H9 (cell line): ENCODE measurements at regions not wholly inside any gene's neighbourhood (a gene's known extent, or its start where the extent isn't known, plus 50 kb on each side); places are given as distances from the start of the nearest gene placed in this dataset.

Source experiments
- DNase-seq: peaks from one replicate; pipeline ENCODE4 v3.0.0-alpha.2; 2017
- H2AFZ ChIP-seq: one replicate; pipeline ENCODE4 v1.6.1; 2013; ENCODE audit warnings: mild to moderate bottlenecking, low read length, control low read depth, moderate library complexity
- H2AK5ac ChIP-seq: 2 replicates; pipeline ENCODE4 v1.6.1; 2013; ENCODE audit warnings: low read length, control low read depth, mixed read lengths; ENCODE audit not compliant: insufficient read length
- H2BK120ac ChIP-seq: one replicate; pipeline ENCODE4 v1.6.1; 2013; ENCODE audit warnings: low read depth, mild to moderate bottlenecking, low read length, control low read depth, inconsistent platforms; ENCODE audit not compliant: poor library complexity, severe bottlenecking
- H2BK12ac ChIP-seq: 2 replicates; pipeline ENCODE4 v1.6.1; 2013; ENCODE audit warnings: low read length, control low read depth, mixed read lengths, low read depth; ENCODE audit not compliant: insufficient read length
- H2BK15ac ChIP-seq: 2 replicates; pipeline ENCODE4 v1.6.1; 2013; ENCODE audit warnings: low read depth, low read length, control low read depth
- H2BK20ac ChIP-seq: one replicate; pipeline ENCODE4 v1.6.1; 2013; ENCODE audit warnings: low read depth, mild to moderate bottlenecking, low read length, control low read depth, inconsistent platforms; ENCODE audit not compliant: poor library complexity, severe bottlenecking
- H2BK5ac ChIP-seq: 2 replicates; pipeline ENCODE4 v1.6.1; 2013; ENCODE audit warnings: low read length, control low read depth, mixed read lengths; ENCODE audit not compliant: insufficient read length
- H3K14ac ChIP-seq: 2 replicates; pipeline ENCODE4 v1.6.1; 2013; ENCODE audit warnings: low read length, control low read depth; ENCODE audit not compliant: insufficient read depth
- H3K18ac ChIP-seq: 2 replicates; pipeline ENCODE4 v1.6.1; 2013; ENCODE audit warnings: low read depth, mild to moderate bottlenecking, mixed read lengths, low read length, control low read depth; ENCODE audit not compliant: insufficient read length
- H3K23ac ChIP-seq: 2 replicates; pipeline ENCODE4 v1.6.1; 2013; ENCODE audit warnings: low read length, control low read depth, mixed read lengths, low read depth; ENCODE audit not compliant: insufficient read length
- H3K23me2 ChIP-seq: 2 replicates; pipeline ENCODE4 v1.6.1; 2013; ENCODE audit warnings: low read depth, mild to moderate bottlenecking, mixed read lengths, low read length, control low read depth; ENCODE audit not compliant: insufficient read length, poor library complexity, severe bottlenecking
- H3K27ac ChIP-seq: 2 replicates; pipeline ENCODE4 v1.5.1; 2013; ENCODE audit warnings: low read length, control low read depth, mixed read lengths, low read depth; ENCODE audit not compliant: insufficient read length
- H3K27me3 ChIP-seq: 2 replicates; pipeline ENCODE4 v1.6.1; 2013; ENCODE audit warnings: low read length, control low read depth, inconsistent platforms; ENCODE audit not compliant: insufficient read depth
- H3K4ac ChIP-seq: 2 replicates; pipeline ENCODE4 v1.6.1; 2013; ENCODE audit warnings: low read depth, mild to moderate bottlenecking, control low read depth, inconsistent platforms, low read length, moderate library complexity
- H3K4me1 ChIP-seq: 2 replicates; pipeline ENCODE4 v1.6.1; 2013; ENCODE audit warnings: low read length, control low read depth, inconsistent platforms; ENCODE audit not compliant: insufficient read depth
- H3K4me2 ChIP-seq: 2 replicates; pipeline ENCODE4 v1.6.1; 2013; ENCODE audit warnings: low read length, control low read depth, mixed read lengths; ENCODE audit not compliant: insufficient read length, insufficient read depth
- H3K56ac ChIP-seq: 2 replicates; pipeline ENCODE4 v1.6.1; 2013; ENCODE audit warnings: low read depth, mild to moderate bottlenecking, mixed read lengths, low read length, control low read depth; ENCODE audit not compliant: insufficient read length
- H3K79me1 ChIP-seq: 2 replicates; pipeline ENCODE4 v1.6.1; 2013; ENCODE audit warnings: low read depth, mild to moderate bottlenecking, moderate library complexity, low read length, control low read depth, inconsistent platforms; ENCODE audit not compliant: insufficient read depth, poor library complexity, severe bottlenecking
- H3K79me2 ChIP-seq: 2 replicates; pipeline ENCODE4 v1.6.1; 2013; ENCODE audit warnings: low read length, control low read depth, inconsistent platforms; ENCODE audit not compliant: insufficient read depth
- H3K9ac ChIP-seq: 2 replicates; pipeline ENCODE4 v1.6.1; 2013; ENCODE audit warnings: low read length, control low read depth, mixed read lengths; ENCODE audit not compliant: insufficient read length; ENCODE audit errors: extremely low read depth
- H3K9me3 ChIP-seq: one replicate; pipeline ENCODE4 v1.6.1; 2013; ENCODE audit warnings: low read depth, low read length, inconsistent platforms; ENCODE audit not compliant: control insufficient read depth
- H3T11ph ChIP-seq: one replicate; pipeline ENCODE4 v1.6.1; 2013; ENCODE audit warnings: mild to moderate bottlenecking, low read length, control low read depth, inconsistent platforms
- H4K20me1 ChIP-seq: one replicate; pipeline ENCODE4 v1.6.1; 2013; ENCODE audit not compliant: control insufficient read depth, insufficient read length, insufficient read depth
- H4K5ac ChIP-seq: 2 replicates; pipeline ENCODE4 v1.6.1; 2013; ENCODE audit warnings: low read depth, mild to moderate bottlenecking, mixed read lengths, low read length, control low read depth; ENCODE audit not compliant: insufficient read length
- H4K8ac ChIP-seq: replicated peaks from 2 replicates; pipeline ENCODE4 v1.6.1; 2013; ENCODE audit warnings: low read length, control low read depth, mixed read lengths, low read depth; ENCODE audit not compliant: insufficient read length
- H4K91ac ChIP-seq: 2 replicates; pipeline ENCODE4 v1.6.1; 2013; ENCODE audit warnings: low read depth, mild to moderate bottlenecking, moderate library complexity, mixed read lengths, low read length, control low read depth; ENCODE audit not compliant: insufficient read length
- H3K27ac Mint-ChIP-seq, 3 experiments: 2 replicates in 2 of 3; 3 replicates in 1 of 3; pipeline ENCODE4 v1.8.0; 2020 to 2021; ENCODE audit warnings: mixed read lengths in 3 of 3, mild to moderate bottlenecking in 1 of 3, moderate library complexity in 1 of 3
- H3K27me3 Mint-ChIP-seq: 2 replicates; pipeline ENCODE4 v1.8.0; 2021; ENCODE audit warnings: low read depth, mild to moderate bottlenecking, moderate library complexity, mixed read lengths
- H3K36me3 Mint-ChIP-seq, 3 experiments: 2 replicates in 2 of 3; 3 replicates in 1 of 3; pipeline ENCODE4 v1.8.0; 2020 to 2021; ENCODE audit warnings: low read depth in 3 of 3, mixed read lengths in 3 of 3; ENCODE audit not compliant: insufficient read depth in 1 of 3
- H3K4me1 Mint-ChIP-seq, 2 experiments: 2 replicates each; pipeline ENCODE4 v1.8.0; 2020; ENCODE audit warnings: mixed read lengths in 2 of 2
- H3K4me3 Mint-ChIP-seq, 2 experiments: 2 replicates in 1 of 2; 3 replicates in 1 of 2; pipeline ENCODE4 v1.8.0; 2020 to 2021; ENCODE audit warnings: mild to moderate bottlenecking in 2 of 2, mixed read lengths in 2 of 2, moderate library complexity in 1 of 2
- H3K9me3 Mint-ChIP-seq, 2 experiments: 2 replicates in 1 of 2; 3 replicates in 1 of 2; pipeline ENCODE4 v1.8.0; 2020; ENCODE audit warnings: mild to moderate bottlenecking in 2 of 2, mixed read lengths in 2 of 2, moderate library complexity in 1 of 2
- WGBS: extraction: QIAGEN DNeasy Blood & Tissue Kit; methylation state at CpG from one replicate; pipeline ENCODE4 v1.1.7; 2013; ENCODE audit warnings: missing lambda C conversion rate, low lambda C conversion rate, mixed read lengths; ENCODE audit not compliant: insufficient read length; ENCODE audit errors: extremely low coverage; 5-methylcytosine and 5-hydroxymethylcytosine counted together
- TF ChIP-seq, protein P1 (sequence below): fragments of 200-600 bp; sonication (generic); conservative IDR thresholded peaks from 3 replicates; pipeline ENCODE4 v1.8.0; 2021; ENCODE audit warnings: antibody characterized with exemption, mild to moderate bottlenecking

DNA sequence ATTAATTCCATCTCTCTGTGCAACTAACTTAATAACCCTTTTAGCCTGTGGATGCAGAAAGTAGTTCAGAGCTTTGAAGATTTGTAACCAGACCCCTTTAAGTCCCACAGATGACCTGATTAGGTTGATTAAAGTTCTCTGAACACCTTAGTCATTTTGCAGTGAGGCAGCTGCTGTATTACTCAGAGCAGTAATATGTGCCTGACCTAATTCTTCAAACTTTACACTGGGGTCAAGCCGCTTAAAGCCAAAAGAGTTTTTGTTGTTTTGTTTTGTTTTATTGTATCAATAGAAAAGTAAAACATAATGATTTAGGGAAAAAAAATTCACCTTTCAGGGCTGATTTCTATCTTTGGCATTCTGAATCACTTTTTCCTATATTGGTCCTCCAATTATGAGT, 78.6 kb upstream of the PLEKHG7 start:
- no peaks in the 10 kb centered on the region for H4K20me1 ChIP-seq
- no peak overlapping the region for H2AK5ac ChIP-seq
- no peaks in the 10 kb centered on the region for H3K23me2 ChIP-seq
- no peak overlapping the region for H3K4me2 ChIP-seq
- H3K27ac Mint-ChIP-seq: no peak overlapping the region
- H3K4me1 ChIP-seq: no peaks in the 10 kb centered on the region
- no peak overlapping the region for H3K23ac ChIP-seq
- H4K5ac ChIP-seq: no peak overlapping the region
- no peaks in the 10 kb centered on the region for H3K9me3 ChIP-seq
- H3K9ac ChIP-seq: no peak overlapping the region
- no peak overlapping the region for H3K18ac ChIP-seq
- H2BK12ac ChIP-seq: no peak overlapping the region
- no peak overlapping the region for H3K4me3 Mint-ChIP-seq
- H3K36me3 Mint-ChIP-seq: no peaks in the 10 kb centered on the region
- H3K4ac ChIP-seq: no peak overlapping the region
- no peak for DNase-seq
- H3K4me1 Mint-ChIP-seq: no peaks in the 10 kb centered on the region
- no peak overlapping the region for H2BK5ac ChIP-seq
- no peak overlapping the region for H3T11ph ChIP-seq
- no peak overlapping the region for H2AFZ ChIP-seq
- no peaks in the 10 kb centered on the region for H3K27me3 ChIP-seq
- H2BK120ac ChIP-seq: no peak overlapping the region
- no peaks in the 10 kb centered on the region for H3K79me1 ChIP-seq
- H3K27ac ChIP-seq: no peak overlapping the region
- H2BK20ac ChIP-seq: no peak overlapping the region
- TF ChIP-seq, protein P1, sequence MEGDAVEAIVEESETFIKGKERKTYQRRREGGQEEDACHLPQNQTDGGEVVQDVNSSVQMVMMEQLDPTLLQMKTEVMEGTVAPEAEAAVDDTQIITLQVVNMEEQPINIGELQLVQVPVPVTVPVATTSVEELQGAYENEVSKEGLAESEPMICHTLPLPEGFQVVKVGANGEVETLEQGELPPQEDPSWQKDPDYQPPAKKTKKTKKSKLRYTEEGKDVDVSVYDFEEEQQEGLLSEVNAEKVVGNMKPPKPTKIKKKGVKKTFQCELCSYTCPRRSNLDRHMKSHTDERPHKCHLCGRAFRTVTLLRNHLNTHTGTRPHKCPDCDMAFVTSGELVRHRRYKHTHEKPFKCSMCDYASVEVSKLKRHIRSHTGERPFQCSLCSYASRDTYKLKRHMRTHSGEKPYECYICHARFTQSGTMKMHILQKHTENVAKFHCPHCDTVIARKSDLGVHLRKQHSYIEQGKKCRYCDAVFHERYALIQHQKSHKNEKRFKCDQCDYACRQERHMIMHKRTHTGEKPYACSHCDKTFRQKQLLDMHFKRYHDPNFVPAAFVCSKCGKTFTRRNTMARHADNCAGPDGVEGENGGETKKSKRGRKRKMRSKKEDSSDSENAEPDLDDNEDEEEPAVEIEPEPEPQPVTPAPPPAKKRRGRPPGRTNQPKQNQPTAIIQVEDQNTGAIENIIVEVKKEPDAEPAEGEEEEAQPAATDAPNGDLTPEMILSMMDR: no peak
- H3K79me2 ChIP-seq: no peaks in the 10 kb centered on the region
- no peak overlapping the region for H2BK15ac ChIP-seq
- 0 out of 5 replicates have a peak, but pooled peaks cover 0 to 4% of the 10 kb centered on the region in 2 experiments for H3K9me3 Mint-ChIP-seq
- no peak overlapping the region for H4K91ac ChIP-seq
- H3K14ac ChIP-seq: no peak overlapping the region
- no peak overlapping the region for H4K8ac ChIP-seq
- H3K27me3 Mint-ChIP-seq: no peaks in the 10 kb centered on the region
- H3K56ac ChIP-seq: no peak overlapping the region
- no CpG with 5 or more reads among the region's 1 CpG for WGBS
